ENCODE measurements at regions not wholly inside any gene's neighbourhood (a gene's known extent, or its start where the extent isn't known, plus 50 kb on each side); places are given as distances from the start of the nearest gene placed in this dataset.

DNA sequence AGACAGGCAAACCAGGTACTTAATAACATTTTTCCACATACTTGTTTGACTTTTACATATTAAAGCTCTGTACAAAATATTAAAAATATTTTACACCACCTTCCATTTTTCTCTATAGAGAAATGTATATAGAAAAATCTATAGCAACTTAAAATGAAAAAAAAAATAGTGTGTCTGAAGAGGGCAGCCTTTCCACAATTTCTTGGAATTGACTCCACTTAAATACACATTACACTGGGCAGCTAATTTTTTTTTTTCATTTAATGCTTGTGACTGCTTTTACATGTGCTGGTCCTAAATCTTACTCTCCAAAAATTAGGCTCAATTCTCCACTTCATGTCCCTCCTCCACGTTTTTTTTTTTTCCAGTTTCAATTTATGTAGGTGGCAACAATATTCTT, 427.0 kb upstream of the RBMS3 start:
- TF ChIP-seq POLR2AphosphoS5 (IDR thresholded peaks at IDR 0.05; ENCODE audit: low read depth, low read length) (no peak), YY1 (IDR thresholded peaks at IDR 0.05; ENCODE audit: low read depth, low read length) (no peak), TEAD4 (IDR thresholded peaks at IDR 0.05; ENCODE audit: low read depth, low read length) (no peak), MAX (IDR thresholded peaks at IDR 0.05) (no peak), SRF (IDR thresholded peaks at IDR 0.05; ENCODE audit: low read depth, low read length) (no peak), EZH2 (IDR thresholded peaks at IDR 0.05; ENCODE audit: low read depth, low read length, severe bottlenecking) (no peak), POLR2A (IDR thresholded peaks at IDR 0.05; ENCODE audit: control extremely low read depth in 1 of 2, low read depth in 2 of 2, low read length in 2 of 2) (no peak)
- TF ChIP-seq, protein P1, sequence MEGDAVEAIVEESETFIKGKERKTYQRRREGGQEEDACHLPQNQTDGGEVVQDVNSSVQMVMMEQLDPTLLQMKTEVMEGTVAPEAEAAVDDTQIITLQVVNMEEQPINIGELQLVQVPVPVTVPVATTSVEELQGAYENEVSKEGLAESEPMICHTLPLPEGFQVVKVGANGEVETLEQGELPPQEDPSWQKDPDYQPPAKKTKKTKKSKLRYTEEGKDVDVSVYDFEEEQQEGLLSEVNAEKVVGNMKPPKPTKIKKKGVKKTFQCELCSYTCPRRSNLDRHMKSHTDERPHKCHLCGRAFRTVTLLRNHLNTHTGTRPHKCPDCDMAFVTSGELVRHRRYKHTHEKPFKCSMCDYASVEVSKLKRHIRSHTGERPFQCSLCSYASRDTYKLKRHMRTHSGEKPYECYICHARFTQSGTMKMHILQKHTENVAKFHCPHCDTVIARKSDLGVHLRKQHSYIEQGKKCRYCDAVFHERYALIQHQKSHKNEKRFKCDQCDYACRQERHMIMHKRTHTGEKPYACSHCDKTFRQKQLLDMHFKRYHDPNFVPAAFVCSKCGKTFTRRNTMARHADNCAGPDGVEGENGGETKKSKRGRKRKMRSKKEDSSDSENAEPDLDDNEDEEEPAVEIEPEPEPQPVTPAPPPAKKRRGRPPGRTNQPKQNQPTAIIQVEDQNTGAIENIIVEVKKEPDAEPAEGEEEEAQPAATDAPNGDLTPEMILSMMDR (IDR thresholded peaks at IDR 0.05; ENCODE audit: control extremely low read depth in 1 of 3, insufficient read depth in 1 of 3, low read depth in 1 of 3, low read length in 3 of 3), result no peak

All from H1 (cell line).